ENCODE measurements at regions not wholly inside any gene's neighbourhood (a gene's known extent, or its start where the extent isn't known, plus 50 kb on each side); places are given as distances from the start of the nearest gene placed in this dataset.

DNA sequence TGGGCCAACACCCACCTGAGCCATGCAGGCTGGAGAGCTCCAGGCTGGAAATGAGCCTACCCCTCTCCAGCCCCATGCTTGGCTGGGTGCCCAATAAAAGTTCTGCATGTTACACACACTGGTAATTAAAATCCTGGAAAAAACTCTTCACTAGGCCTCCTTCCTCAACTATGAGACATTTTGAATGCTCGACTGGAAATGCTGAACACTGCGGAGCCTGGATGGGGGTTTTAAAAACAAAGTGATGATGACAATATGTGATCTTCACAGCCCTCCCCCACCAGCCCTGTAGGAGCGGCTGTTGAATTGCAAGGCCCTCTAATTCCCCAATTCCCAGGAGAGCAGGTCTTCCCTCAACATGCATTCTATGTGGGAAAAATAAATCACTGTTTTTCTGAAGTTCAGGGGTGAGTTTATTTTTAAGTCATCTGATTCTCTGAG is 179.2 kb downstream of the TTC32 start:
- no peak for TF ChIP-seq EZH2 (IDR thresholded peaks at IDR 0.05; ENCODE audit: insufficient read depth, poor library complexity, severe bottlenecking)
- TF ChIP-seq EZH2phosphoT487 (IDR thresholded peaks at IDR 0.05; ENCODE audit: insufficient read depth, low read depth), result no peak
